Omental fat pad (tissue), 3 donors: ENCODE measurements at regions not wholly inside any gene's neighbourhood (a gene's known extent, or its start where the extent isn't known, plus 50 kb on each side); places are given as distances from the start of the nearest gene placed in this dataset.

Experiments
- ATAC-seq: fragments of 150-250 bp; one replicate; pipeline ENCODE4 v1.9.1; 2016; ENCODE audit warnings: mild to moderate bottlenecking, moderate library complexity; ENCODE audit not compliant: low FRiP score
- DNase-seq: peaks from one replicate; pipeline ENCODE4 v3.0.0-alpha.2; 2019; ENCODE audit warnings: low spot score
- CTCF ChIP-seq, 3 donors: fragments of 450-650 bp; IDR thresholded peaks; one replicate each; pipeline ENCODE4 v1.5.1; 2016 to 2017; ENCODE audit warnings: antibody characterized with exemption in 3 of 3, mild to moderate bottlenecking in 3 of 3, moderate library complexity in 2 of 3

- ATAC-seq (no peak), DNase-seq (no peak)
- TF ChIP-seq CTCF (IDR thresholded peaks at IDR 0.05), result no peak
Measured at GRCh38 chr2:128452536-128453530, 134.2 kb upstream of the HS6ST1 start.

GRCh38 chr2:128454980-128455720 is 136.5 kb upstream of the HS6ST1 start:
- no peak for TF ChIP-seq CTCF (IDR thresholded peaks at IDR 0.05)
- DNase-seq (no peak), ATAC-seq (no peak)

GRCh38 chr2:128455721-128456050 is 137.0 kb upstream of the HS6ST1 start:
- TF ChIP-seq CTCF (IDR thresholded peaks at IDR 0.05), result no peak
- ATAC-seq (no peak), DNase-seq (no peak)

GRCh38 chr2:128456281-128456680 is 137.6 kb upstream of the HS6ST1 start:
- no peak for DNase-seq
- no peak for TF ChIP-seq CTCF (IDR thresholded peaks at IDR 0.05)
- ATAC-seq, result no peak

GRCh38 chr2:128457006-128457604 is 138.4 kb upstream of the HS6ST1 start:
- DNase-seq (no peak), ATAC-seq (no peak)
- TF ChIP-seq CTCF (IDR thresholded peaks at IDR 0.05), result no peak

- no peak for DNase-seq
- ATAC-seq, result no peak
- no peak for TF ChIP-seq CTCF (IDR thresholded peaks at IDR 0.05)
Measured at GRCh38 chr2:128457716-128458115, 139.0 kb upstream of the HS6ST1 start.
